HCT116 (cell line): ENCODE measurements at regions not wholly inside any gene's neighbourhood (a gene's known extent, or its start where the extent isn't known, plus 50 kb on each side); places are given as distances from the start of the nearest gene placed in this dataset.

ENCODE experiments used
- ATAC-seq: fragments of 200-7000 bp; cut with Tn5 transposase; 2 replicates; pipeline ENCODE4 v1.9.1; 2020; ENCODE audit warnings: mild to moderate bottlenecking, moderate library complexity
- BruUV-seq: library from RNA; stranded (reverse); fragments of 400-500 nt; replicated peaks from 2 replicates; lab custom pipeline; 2021; lab: Mats Ljungman, UMichigan
- CTCF ChIA-PET: fragments of 300-600 bp; sonication (Branson Sonifier 250); formaldehyde crosslinking; loops from one replicate; lab custom pipeline; 2021; ENCODE audit warnings: antibody characterized with exemption; lab: Charles Lee
- POLR2A ChIA-PET: fragments of 300-600, 350-600 bp; sonication (Branson Sonifier 250); formaldehyde crosslinking; loops from one replicate; lab custom pipeline; 2021; ENCODE audit warnings: antibody characterized with exemption; lab: Charles Lee
- RAD21 ChIA-PET, 2 experiments: fragments of 300-600 bp; sonication (Branson Sonifier 250); formaldehyde crosslinking; loops; one replicate each; lab custom pipeline; 2023; ENCODE audit warnings: low total read pairs in 2 of 2; ENCODE audit not compliant: uncharacterized antibody in 2 of 2, unreplicated experiment in 2 of 2, low non-redundant PET in 1 of 2; lab: Charles Lee
- DNase-seq: peaks from one replicate; pipeline ENCODE4 v3.0.0-alpha.2; 2010; ENCODE audit warnings: low read depth, low spot score
- H2AFZ ChIP-seq: fragments of 200-600 bp; shearing (Covaris generic), sonication (generic); 2 replicates; pipeline ENCODE4 v1.6.1; 2017; ENCODE audit warnings: low read depth, mixed run types, mixed read lengths, antibody characterized with exemption, low read length; ENCODE audit not compliant: poor library complexity, severe bottlenecking
- H3K27ac ChIP-seq: 2 replicates; pipeline ENCODE4 v1.5.1; 2012; ENCODE audit warnings: low read depth, low read length
- H3K27me3 ChIP-seq: fragments of 200-600 bp; sonication (generic); 2 replicates; pipeline ENCODE4 v1.6.1; 2016; ENCODE audit warnings: mixed run types, low read length, mixed read lengths; ENCODE audit not compliant: insufficient read depth
- H3K36me3 ChIP-seq, 2 experiments: fragments of 200-500 bp in 1 of 2; fragments of 200-600 bp in 1 of 2; sonication (Bioruptor generic) in 1 of 2; sonication (generic) in 1 of 2; 2 replicates each; pipeline versions ENCODE4 v1.5.1 to v1.6.1; 2014 to 2016; ENCODE audit warnings: low read length in 2 of 2, inconsistent platforms in 1 of 2, mixed read lengths in 1 of 2, mixed run types in 1 of 2; ENCODE audit not compliant: insufficient read depth in 2 of 2, control insufficient read depth in 1 of 2
- H3K4me1 ChIP-seq, 2 experiments: fragments of 200-600 bp in 1 of 2; sonication (generic) in 1 of 2; 2 replicates each; pipeline versions ENCODE4 v1.5.1 to v1.6.1; 2012 to 2017; ENCODE audit warnings: low read length in 2 of 2, inconsistent platforms in 1 of 2, mild to moderate bottlenecking in 1 of 2, mixed read lengths in 1 of 2, mixed run types in 1 of 2, moderate library complexity in 1 of 2; ENCODE audit not compliant: insufficient read depth in 2 of 2, control insufficient read depth in 1 of 2
- H3K4me2 ChIP-seq: fragments of 200-600 bp; sonication (generic); 2 replicates; pipeline ENCODE4 v1.6.1; 2017; ENCODE audit warnings: mixed run types, low read length, mixed read lengths
- H3K4me3 ChIP-seq, 2 experiments: fragments of 200-600 bp in 1 of 2; sonication (generic) in 1 of 2; replicated peaks in 1 of 2; 2 replicates each; pipeline ENCODE4 v1.5.1; 2011 to 2016; ENCODE audit warnings: low read length in 2 of 2, control low read depth in 1 of 2, low read depth in 1 of 2, mild to moderate bottlenecking in 1 of 2, mixed read lengths in 1 of 2, mixed run types in 1 of 2
- H3K79me2 ChIP-seq: fragments of 200-600 bp; sonication (generic); 2 replicates; pipeline ENCODE4 v1.6.1; 2017; ENCODE audit warnings: mild to moderate bottlenecking, mixed run types, low read length, moderate library complexity, mixed read lengths; ENCODE audit not compliant: insufficient read depth
- H3K9ac ChIP-seq: fragments of 200-600 bp; sonication (generic); 2 replicates; pipeline ENCODE4 v1.6.1; 2016; ENCODE audit warnings: low read length, mixed read lengths
- H3K9me2 ChIP-seq: fragments of 200-600 bp; sonication (generic), shearing (Covaris generic); 2 replicates; pipeline ENCODE4 v1.6.1; 2017; ENCODE audit warnings: mixed run types, mild to moderate bottlenecking, moderate library complexity; ENCODE audit not compliant: insufficient read depth
- H3K9me3 ChIP-seq, 2 experiments: fragments of 200-500 bp in 1 of 2; fragments of 200-600 bp in 1 of 2; sonication (Bioruptor generic) in 1 of 2; sonication (generic) in 1 of 2; 2 replicates each; pipeline ENCODE4 v1.6.1; 2014 to 2017; ENCODE audit warnings: low read length in 2 of 2, mixed read lengths in 2 of 2, inconsistent platforms in 1 of 2, low read depth in 1 of 2, mild to moderate bottlenecking in 1 of 2, mixed run types in 1 of 2, moderate library complexity in 1 of 2; ENCODE audit not compliant: control insufficient read depth in 1 of 2, insufficient read depth in 1 of 2
- H4K20me1 ChIP-seq: fragments of 200-600 bp; sonication (generic), shearing (Covaris generic); 2 replicates; pipeline ENCODE4 v1.6.1; 2017; ENCODE audit warnings: mixed run types, mild to moderate bottlenecking, moderate library complexity; ENCODE audit not compliant: insufficient read depth
- CEBPB ChIP-seq: IDR thresholded peaks from 2 replicates; pipeline ENCODE4 v1.6.1; 2012; ENCODE audit warnings: low read depth
- EGR1 ChIP-seq: IDR thresholded peaks from 2 replicates; pipeline ENCODE4 v1.6.1; 2012; ENCODE audit warnings: low read depth
- EZH2phosphoT487 ChIP-seq: fragments of 200-600 bp; IDR thresholded peaks from 2 replicates; pipeline ENCODE4 v1.6.1; 2018; ENCODE audit warnings: antibody characterized with exemption, borderline replicate concordance
- FOSL1 ChIP-seq: IDR thresholded peaks from 2 replicates; pipeline ENCODE4 v1.6.1; 2012; ENCODE audit warnings: low read depth
- POLR2A ChIP-seq: IDR thresholded peaks from 2 replicates; pipeline ENCODE4 v1.7.0; 2011; ENCODE audit warnings: borderline replicate concordance; ENCODE audit not compliant: insufficient read depth, insufficient read length; ENCODE audit errors: extremely low read depth
- RAD21 ChIP-seq: IDR thresholded peaks from 2 replicates; pipeline ENCODE4 v1.6.1; 2012; ENCODE audit warnings: low read depth, mild to moderate bottlenecking
- TCF7L2 ChIP-seq: IDR thresholded peaks from 2 replicates; pipeline ENCODE4 v1.7.0; 2011; ENCODE audit warnings: borderline replicate concordance, inconsistent platforms; ENCODE audit not compliant: insufficient read depth, insufficient read length; ENCODE audit errors: extremely low read depth
- YY1 ChIP-seq: IDR thresholded peaks from 2 replicates; pipeline ENCODE4 v1.6.1; 2011; ENCODE audit warnings: low read length, low read depth, moderate library complexity, mild to moderate bottlenecking; ENCODE audit not compliant: insufficient replicate concordance; ENCODE audit errors: extremely low read depth
- intact Hi-C: fragments of 100-400 bp; cut with micrococcal nuclease; formaldehyde crosslinking; loops from 2 replicates; pipeline ENCODE4 v1.10.0; 2022
- TF ChIP-seq, protein P1 (sequence below): IDR thresholded peaks from 2 replicates; pipeline ENCODE4 v1.6.1; 2012; ENCODE audit warnings: low read depth
- TF ChIP-seq, protein P2 (sequence below), 3 experiments: fragments of 200-600 bp in 1 of 3; sonication (generic) in 1 of 3; IDR thresholded peaks in 2 of 3; conservative IDR thresholded peaks in 1 of 3; 2 replicates each; pipeline ENCODE4 v1.5.1; 2012 to 2017; ENCODE audit warnings: low read depth in 2 of 3, low read length in 2 of 3, antibody characterized with exemption in 1 of 3, borderline replicate concordance in 1 of 3, control low read depth in 1 of 3, mild to moderate bottlenecking in 1 of 3, mixed read lengths in 1 of 3, mixed run types in 1 of 3, moderate library complexity in 1 of 3; ENCODE audit not compliant: insufficient read depth in 1 of 3

DNA sequence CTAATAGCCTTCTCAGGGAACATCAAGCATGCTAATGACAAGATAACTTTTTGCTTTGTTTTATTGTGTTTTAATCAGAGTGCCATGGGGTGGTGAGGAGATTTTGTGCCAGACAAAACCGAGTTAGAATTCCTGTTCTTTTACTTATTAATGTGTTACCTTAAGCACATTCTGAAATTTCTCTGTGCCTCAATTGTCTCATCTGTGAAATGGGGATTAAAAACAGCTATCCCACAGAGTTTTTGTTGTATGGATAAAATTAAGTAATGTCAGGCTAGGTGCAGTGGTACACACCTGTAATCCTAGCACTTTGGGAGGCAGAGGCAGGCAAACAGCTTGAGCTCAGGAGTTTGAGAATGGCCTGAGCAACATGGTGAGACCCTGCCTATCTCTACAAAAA is 138.0 kb downstream of the PROX1 start:
- H3K4me1 ChIP-seq, result no peaks in the 10 kb centered on the region; a peak in 1 of 4 replicates
- H3K79me2 ChIP-seq, result no peaks in the 10 kb centered on the region
- TF ChIP-seq RAD21 (no peak), CEBPB (no peak), EZH2phosphoT487 (no peak), EGR1 (no peak), FOSL1 (no peak), POLR2A (no peak), YY1 (no peak), TCF7L2 (no peak)
- TF ChIP-seq, protein P1, sequence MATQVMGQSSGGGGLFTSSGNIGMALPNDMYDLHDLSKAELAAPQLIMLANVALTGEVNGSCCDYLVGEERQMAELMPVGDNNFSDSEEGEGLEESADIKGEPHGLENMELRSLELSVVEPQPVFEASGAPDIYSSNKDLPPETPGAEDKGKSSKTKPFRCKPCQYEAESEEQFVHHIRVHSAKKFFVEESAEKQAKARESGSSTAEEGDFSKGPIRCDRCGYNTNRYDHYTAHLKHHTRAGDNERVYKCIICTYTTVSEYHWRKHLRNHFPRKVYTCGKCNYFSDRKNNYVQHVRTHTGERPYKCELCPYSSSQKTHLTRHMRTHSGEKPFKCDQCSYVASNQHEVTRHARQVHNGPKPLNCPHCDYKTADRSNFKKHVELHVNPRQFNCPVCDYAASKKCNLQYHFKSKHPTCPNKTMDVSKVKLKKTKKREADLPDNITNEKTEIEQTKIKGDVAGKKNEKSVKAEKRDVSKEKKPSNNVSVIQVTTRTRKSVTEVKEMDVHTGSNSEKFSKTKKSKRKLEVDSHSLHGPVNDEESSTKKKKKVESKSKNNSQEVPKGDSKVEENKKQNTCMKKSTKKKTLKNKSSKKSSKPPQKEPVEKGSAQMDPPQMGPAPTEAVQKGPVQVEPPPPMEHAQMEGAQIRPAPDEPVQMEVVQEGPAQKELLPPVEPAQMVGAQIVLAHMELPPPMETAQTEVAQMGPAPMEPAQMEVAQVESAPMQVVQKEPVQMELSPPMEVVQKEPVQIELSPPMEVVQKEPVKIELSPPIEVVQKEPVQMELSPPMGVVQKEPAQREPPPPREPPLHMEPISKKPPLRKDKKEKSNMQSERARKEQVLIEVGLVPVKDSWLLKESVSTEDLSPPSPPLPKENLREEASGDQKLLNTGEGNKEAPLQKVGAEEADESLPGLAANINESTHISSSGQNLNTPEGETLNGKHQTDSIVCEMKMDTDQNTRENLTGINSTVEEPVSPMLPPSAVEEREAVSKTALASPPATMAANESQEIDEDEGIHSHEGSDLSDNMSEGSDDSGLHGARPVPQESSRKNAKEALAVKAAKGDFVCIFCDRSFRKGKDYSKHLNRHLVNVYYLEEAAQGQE, result no peak
- TF ChIP-seq, protein P2, sequence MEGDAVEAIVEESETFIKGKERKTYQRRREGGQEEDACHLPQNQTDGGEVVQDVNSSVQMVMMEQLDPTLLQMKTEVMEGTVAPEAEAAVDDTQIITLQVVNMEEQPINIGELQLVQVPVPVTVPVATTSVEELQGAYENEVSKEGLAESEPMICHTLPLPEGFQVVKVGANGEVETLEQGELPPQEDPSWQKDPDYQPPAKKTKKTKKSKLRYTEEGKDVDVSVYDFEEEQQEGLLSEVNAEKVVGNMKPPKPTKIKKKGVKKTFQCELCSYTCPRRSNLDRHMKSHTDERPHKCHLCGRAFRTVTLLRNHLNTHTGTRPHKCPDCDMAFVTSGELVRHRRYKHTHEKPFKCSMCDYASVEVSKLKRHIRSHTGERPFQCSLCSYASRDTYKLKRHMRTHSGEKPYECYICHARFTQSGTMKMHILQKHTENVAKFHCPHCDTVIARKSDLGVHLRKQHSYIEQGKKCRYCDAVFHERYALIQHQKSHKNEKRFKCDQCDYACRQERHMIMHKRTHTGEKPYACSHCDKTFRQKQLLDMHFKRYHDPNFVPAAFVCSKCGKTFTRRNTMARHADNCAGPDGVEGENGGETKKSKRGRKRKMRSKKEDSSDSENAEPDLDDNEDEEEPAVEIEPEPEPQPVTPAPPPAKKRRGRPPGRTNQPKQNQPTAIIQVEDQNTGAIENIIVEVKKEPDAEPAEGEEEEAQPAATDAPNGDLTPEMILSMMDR (IDR thresholded peaks at IDR 0.05 in 2 of 3, conservative IDR thresholded peaks at IDR 0.05 in 1 of 3; ENCODE audit: borderline replicate concordance in 1 of 3, insufficient read depth in 1 of 3, low read depth in 2 of 3, low read length in 2 of 3), result no peak
- H3K4me3 ChIP-seq, result no peak overlapping the region
- H3K4me2 ChIP-seq, result no peak overlapping the region
- DNase-seq, result no peak
- no peaks in the 10 kb centered on the region for H3K9me2 ChIP-seq
- ChIA-PET CTCF (no interaction called here), POLR2A (no interaction called here), RAD21 (no interaction called here)
- no TSS peak for BruUV-seq
- no peaks in the 10 kb centered on the region for H3K36me3 ChIP-seq
- H3K9me3 ChIP-seq, result no peaks in the 10 kb centered on the region
- no peak overlapping the region for H3K27ac ChIP-seq
- H4K20me1 ChIP-seq, result no peaks in the 10 kb centered on the region
- H2AFZ ChIP-seq, result no peak overlapping the region
- H3K27me3 ChIP-seq, result no peaks in the 10 kb centered on the region
- no peak overlapping the region for H3K9ac ChIP-seq
- no peak for ATAC-seq
- intact Hi-C loops, result no loop called here
